GM18517 (cell line): ENCODE measurements at regions not wholly inside any gene's neighbourhood (a gene's known extent, or its start where the extent isn't known, plus 50 kb on each side); places are given as distances from the start of the nearest gene placed in this dataset.
"Not testable (repeated sequence)": the region's sequence is repeated elsewhere in the genome, so short reads cannot be mapped to it uniquely, and the experiment has no call there.

ENCODE experiments used
- ATAC-seq: cut with Tn5 transposase; IDR thresholded peaks from one replicate; pipeline ENCODE4 v1.9.1; 2021; ENCODE audit warnings: mild to moderate bottlenecking, moderate library complexity; ENCODE audit not compliant: unreplicated experiment

- no peak for ATAC-seq
Observed at GRCh38 chr4:158122501-158122900, 50.3 kb downstream of the GASK1B start.

- no peak for ATAC-seq
Observed at GRCh38 chr4:158121161-158121579, 51.7 kb downstream of the GASK1B start.

GRCh38 chr4:158120645-158121151 is 52.1 kb downstream of the GASK1B start:
- ATAC-seq: not testable (repeated sequence)

GRCh38 chr4:158112611-158113010 is 60.2 kb downstream of the GASK1B start:
- no peak for ATAC-seq

GRCh38 chr4:158111241-158111640 is 61.6 kb downstream of the GASK1B start:
- no peak for ATAC-seq

GRCh38 chr4:158102904-158103303 is 69.9 kb downstream of the GASK1B start:
- no peak for ATAC-seq

- ATAC-seq: no peak
Observed at GRCh38 chr4:158099686-158100085, 73.1 kb downstream of the GASK1B start.

- no peak for ATAC-seq
Observed at GRCh38 chr4:158098802-158099201, 74.0 kb downstream of the GASK1B start.

GRCh38 chr4:158094413-158095134 is 78.3 kb downstream of the GASK1B start:
- ATAC-seq: no peak

- ATAC-seq: no peak
Observed at GRCh38 chr4:158090323-158090722, 82.5 kb downstream of the GASK1B start.

- not testable (repeated sequence) for ATAC-seq
Observed at GRCh38 chr4:158089897-158090296, 82.9 kb downstream of the GASK1B start.

- ATAC-seq: no peak
Observed at GRCh38 chr4:158080354-158080753, 92.5 kb downstream of the GASK1B start.

- ATAC-seq: no peak
Observed at GRCh38 chr4:158079661-158080060, 93.2 kb downstream of the GASK1B start.

- no peak for ATAC-seq
Observed at GRCh38 chr4:158077835-158078234, 95.0 kb downstream of the GASK1B start.

- ATAC-seq: no peak
Observed at GRCh38 chr4:158074851-158075250, 98.0 kb downstream of the GASK1B start.

- ATAC-seq: no peak
Observed at GRCh38 chr4:158071931-158072330, 100.9 kb downstream of the GASK1B start.

- ATAC-seq: no peak
Observed at GRCh38 chr4:158068068-158068467, 104.8 kb downstream of the GASK1B start.

- no peak for ATAC-seq
Observed at GRCh38 chr4:158067646-158068045, 105.2 kb downstream of the GASK1B start.

- ATAC-seq: no peak
Observed at GRCh38 chr4:158065603-158066002, 107.2 kb downstream of the GASK1B start.

GRCh38 chr4:158065176-158065575 is 107.6 kb downstream of the GASK1B start:
- ATAC-seq: no peak

GRCh38 chr4:158056689-158057245 is 116.1 kb downstream of the GASK1B start:
- ATAC-seq: no peak

GRCh38 chr4:158055668-158056067 is 117.2 kb downstream of the GASK1B start:
- ATAC-seq: no peak
